ENCODE measurements at regions not wholly inside any gene's neighbourhood (a gene's known extent, or its start where the extent isn't known, plus 50 kb on each side); places are given as distances from the start of the nearest gene placed in this dataset.
"Not testable (repeated sequence)": the region's sequence is repeated elsewhere in the genome, so short reads cannot be mapped to it uniquely, and the experiment has no call there.

- DNase-seq (ENCODE audit: low read depth in 2 of 2), result no peak
Measured at GRCh38 chr6:112874881-112875280, 527.8 kb downstream of the RFPL4B start.

GRCh38 chr6:112877134-112878100, 530.3 kb downstream of the RFPL4B start:
- DNase-seq (ENCODE audit: low read depth in 2 of 2), result peak; percentile 57 to 90

GRCh38 chr6:112879920-112880413, 532.8 kb downstream of the RFPL4B start:
- no peak for DNase-seq (ENCODE audit: low read depth in 2 of 2)

- peak in 1 of 2 donors; percentile 11 for DNase-seq (ENCODE audit: low read depth in 2 of 2)
Measured at GRCh38 chr6:112881027-112881426, 533.9 kb downstream of the RFPL4B start.

GRCh38 chr6:112881828-112882780, 535.0 kb downstream of the RFPL4B start:
- DNase-seq (ENCODE audit: low read depth in 2 of 2), result peak in 1 of 2 donors; percentile 13

- no peak for DNase-seq (ENCODE audit: low read depth in 2 of 2)
Measured at GRCh38 chr6:112883095-112883494, 536.0 kb downstream of the RFPL4B start.

- DNase-seq (ENCODE audit: low read depth in 2 of 2), result no peak
Measured at GRCh38 chr6:112886415-112886814, 539.3 kb downstream of the RFPL4B start.

- not testable (repeated sequence) for DNase-seq (ENCODE audit: low read depth in 2 of 2)
Measured at GRCh38 chr6:112887424-112887823, 540.3 kb downstream of the RFPL4B start.

GRCh38 chr6:112899541-112899940, 552.4 kb downstream of the RFPL4B start:
- DNase-seq (ENCODE audit: low read depth in 2 of 2), result peak in 1 of 2 donors; percentile 68

GRCh38 chr6:112903361-112903760, 556.2 kb downstream of the RFPL4B start:
- DNase-seq (ENCODE audit: low read depth in 2 of 2), result no peak

- DNase-seq (ENCODE audit: low read depth in 2 of 2), result peak in 1 of 2 donors; percentile 78
Measured at GRCh38 chr6:112906726-112907125, 559.6 kb downstream of the RFPL4B start.

- DNase-seq (ENCODE audit: low read depth in 2 of 2), result no peak
Measured at GRCh38 chr6:112909781-112910180, 562.7 kb downstream of the RFPL4B start.

GRCh38 chr6:112910256-112910655, 563.1 kb downstream of the RFPL4B start:
- DNase-seq (ENCODE audit: low read depth in 2 of 2), result no peak

- peak in 1 of 2 donors; percentile 60 for DNase-seq (ENCODE audit: low read depth in 2 of 2)
Measured at GRCh38 chr6:112911959-112912358, 564.8 kb downstream of the RFPL4B start.

GRCh38 chr6:112912416-112913101, 565.4 kb downstream of the RFPL4B start:
- DNase-seq (ENCODE audit: low read depth in 2 of 2), result peak; percentile 37 to 69

GRCh38 chr6:112919744-112920143, 572.6 kb downstream of the RFPL4B start:
- not testable (repeated sequence) for DNase-seq (ENCODE audit: low read depth in 2 of 2)

- DNase-seq (ENCODE audit: low read depth in 2 of 2), result no peak
Measured at GRCh38 chr6:112920994-112921393, 573.9 kb downstream of the RFPL4B start.

- no peak for DNase-seq (ENCODE audit: low read depth in 2 of 2)
Measured at GRCh38 chr6:112923940-112924587, 576.9 kb downstream of the RFPL4B start.

GRCh38 chr6:112925702-112926101, 578.6 kb downstream of the RFPL4B start:
- no peak for DNase-seq (ENCODE audit: low read depth in 2 of 2)

GRCh38 chr6:112927641-112928320, 580.7 kb downstream of the RFPL4B start:
- no peak for DNase-seq (ENCODE audit: low read depth in 2 of 2)

Measured in lung microvascular endothelial cell (primary cell).